Fibroblast of lung (primary cell): ENCODE measurements at regions not wholly inside any gene's neighbourhood (a gene's known extent, or its start where the extent isn't known, plus 50 kb on each side); places are given as distances from the start of the nearest gene placed in this dataset.
A peak's percentile ranks its signal among the peaks of the same experiment; 100 is the strongest.

Experiments used
- DNase-seq, 2 donors: peaks; one replicate each; pipeline versions ENCODE4 v3.0.0 to v3.0.0-alpha.2; 2010; ENCODE audit warnings: low read depth in 2 of 2
- H2AFZ ChIP-seq: 2 replicates; pipeline ENCODE4 v1.5.1; 2012; ENCODE audit warnings: low read length, control low read depth, inconsistent platforms
- H3K27ac ChIP-seq: 2 replicates; pipeline ENCODE4 v1.5.1; 2011; ENCODE audit warnings: low read length, control low read depth; ENCODE audit not compliant: insufficient read depth
- H3K27me3 ChIP-seq: 2 replicates; pipeline ENCODE4 v1.5.1; 2011; ENCODE audit warnings: mild to moderate bottlenecking, low read length; ENCODE audit not compliant: control insufficient read depth, insufficient read depth
- H3K36me3 ChIP-seq: 2 replicates; pipeline ENCODE4 v1.5.1; 2011; ENCODE audit warnings: low read length; ENCODE audit not compliant: control insufficient read depth, insufficient read depth
- H3K4me1 ChIP-seq: 2 replicates; pipeline ENCODE4 v1.5.1; 2011; ENCODE audit warnings: low read length; ENCODE audit not compliant: control insufficient read depth, insufficient read depth; ENCODE audit errors: extremely low read depth
- H3K4me2 ChIP-seq: 2 replicates; pipeline ENCODE4 v1.5.1; 2011; ENCODE audit warnings: low read length, control low read depth; ENCODE audit not compliant: insufficient read depth; ENCODE audit errors: extremely low read depth
- H3K4me3 ChIP-seq, 4 experiments: fragments of 200-600 bp in 1 of 4; sonication (generic) in 1 of 4; replicated peaks in 1 of 4; 2 replicates each; pipeline ENCODE4 v1.5.1; 2011 to 2016; ENCODE audit warnings: low read length in 4 of 4, low read depth in 3 of 4, mild to moderate bottlenecking in 3 of 4, control low read depth in 2 of 4, inconsistent platforms in 1 of 4, mixed read lengths in 1 of 4; ENCODE audit not compliant: insufficient read depth in 1 of 4; ENCODE audit errors: control extremely low read depth in 1 of 4
- H3K79me2 ChIP-seq: 2 replicates; pipeline ENCODE4 v1.5.1; 2012; ENCODE audit warnings: mild to moderate bottlenecking, low read length, inconsistent platforms; ENCODE audit not compliant: control insufficient read depth, insufficient read depth
- H3K9ac ChIP-seq: 2 replicates; pipeline ENCODE4 v1.5.1; 2011; ENCODE audit warnings: mild to moderate bottlenecking, low read length, control low read depth; ENCODE audit not compliant: insufficient read depth
- H3K9me3 ChIP-seq: 2 replicates; pipeline ENCODE4 v1.5.1; 2012; ENCODE audit warnings: low read depth, low read length; ENCODE audit not compliant: control insufficient read depth, insufficient read depth
- H4K20me1 ChIP-seq: 2 replicates; pipeline ENCODE4 v1.5.1; 2011; ENCODE audit warnings: low read length; ENCODE audit not compliant: control insufficient read depth, insufficient read depth; ENCODE audit errors: extremely low read depth
- CTCF ChIP-seq, 2 donors: IDR thresholded peaks in 1 of 2; conservative IDR thresholded peaks in 1 of 2; 1 replicate in 1 of 2; 2 replicates in 1 of 2; pipeline ENCODE4 v1.5.1; 2011 to 2012; ENCODE audit warnings: low read length in 2 of 2, control low read depth in 1 of 2, inconsistent platforms in 1 of 2, low read depth in 1 of 2, mild to moderate bottlenecking in 1 of 2
- EZH2 ChIP-seq: IDR thresholded peaks from 2 replicates; pipeline ENCODE4 v1.5.1; 2012; ENCODE audit warnings: low read length, control low read depth, mild to moderate bottlenecking; ENCODE audit errors: missing control alignments

GRCh38 chr11:86726118-86726753, 53.8 kb upstream of the ME3 start:
- Histone ChIP-seq H3K4me1 (peaks cover 4% of the 10 kb centered on the region), H3K79me2 (no peaks in the 10 kb centered on the region), H2AFZ (no peak overlapping the region), H3K4me2 (no peak overlapping the region), H4K20me1 (no peaks in the 10 kb centered on the region), H3K9me3 (no peaks in the 10 kb centered on the region), H3K27me3 (no peaks in the 10 kb centered on the region), H3K36me3 (no peaks in the 10 kb centered on the region), H3K27ac (no peak overlapping the region), H3K9ac (no peak overlapping the region), H3K4me3 (no peak overlapping the region)
- DNase-seq, result peak in 1 of 2 donors; percentile 88
- no peak for TF ChIP-seq CTCF (conservative IDR thresholded peaks at IDR 0.05 in 1 of 2, IDR thresholded peaks at IDR 0.05 in 1 of 2; ENCODE audit: low read depth in 1 of 2, low read length in 2 of 2)

GRCh38 chr11:86724137-86724536, 51.7 kb upstream of the ME3 start:
- no peak overlapping the region for H3K4me2 ChIP-seq
- no peaks in the 10 kb centered on the region for H4K20me1 ChIP-seq
- H3K36me3 ChIP-seq, result no peaks in the 10 kb centered on the region
- H3K79me2 ChIP-seq, result no peaks in the 10 kb centered on the region
- H3K27me3 ChIP-seq, result no peaks in the 10 kb centered on the region
- no peak for DNase-seq
- H3K4me1 ChIP-seq, result peaks cover 13% of the 10 kb centered on the region
- H3K27ac ChIP-seq, result no peak overlapping the region
- no peak for TF ChIP-seq CTCF (conservative IDR thresholded peaks at IDR 0.05 in 1 of 2, IDR thresholded peaks at IDR 0.05 in 1 of 2; ENCODE audit: low read depth in 1 of 2, low read length in 2 of 2)
- no peak for TF ChIP-seq EZH2
- no peak overlapping the region for H2AFZ ChIP-seq
- no peak overlapping the region for H3K9ac ChIP-seq
- H3K9me3 ChIP-seq, result no peaks in the 10 kb centered on the region
- no peak overlapping the region for H3K4me3 ChIP-seq

GRCh38 chr11:86723281-86723680, 50.9 kb upstream of the ME3 start:
- no peak for DNase-seq
- no peaks in the 10 kb centered on the region for H4K20me1 ChIP-seq
- H3K36me3 ChIP-seq, result no peaks in the 10 kb centered on the region
- H3K4me2 ChIP-seq, result no peak overlapping the region
- TF ChIP-seq CTCF (conservative IDR thresholded peaks at IDR 0.05 in 1 of 2, IDR thresholded peaks at IDR 0.05 in 1 of 2; ENCODE audit: low read depth in 1 of 2, low read length in 2 of 2), result no peak
- TF ChIP-seq EZH2, result no peak
- H3K4me1 ChIP-seq, result peaks cover 13% of the 10 kb centered on the region
- no peak overlapping the region for H2AFZ ChIP-seq
- no peak overlapping the region for H3K27ac ChIP-seq
- H3K79me2 ChIP-seq, result no peaks in the 10 kb centered on the region
- H3K27me3 ChIP-seq, result no peaks in the 10 kb centered on the region
- H3K9ac ChIP-seq, result no peak overlapping the region
- H3K9me3 ChIP-seq, result no peaks in the 10 kb centered on the region
- H3K4me3 ChIP-seq, result no peak overlapping the region
